Spleen (tissue), 11 donors: ENCODE measurements at regions not wholly inside any gene's neighbourhood (a gene's known extent, or its start where the extent isn't known, plus 50 kb on each side); places are given as distances from the start of the nearest gene placed in this dataset.
"Not testable (repeated sequence)": the region's sequence is repeated elsewhere in the genome, so short reads cannot be mapped to it uniquely, and the experiment has no call there.

Experiments used
- DNase-seq: peaks from one replicate; pipeline ENCODE4 v3.0.0-alpha.2; 2020
- H3K27ac ChIP-seq, 8 donors: fragments of 200-600 bp; sonication (generic) in 7 of 8; 1 replicate in 4 of 8; 2 replicates in 4 of 8; pipeline versions ENCODE4 v1.5.0 to v1.8.0; 2016 to 2021; ENCODE audit warnings: inconsistent platforms in 4 of 8, mild to moderate bottlenecking in 4 of 8, moderate library complexity in 1 of 8
- H3K27me3 ChIP-seq, 7 donors: fragments of 200-600 bp; sonication (generic) in 6 of 7; replicated peaks in 1 of 7; 1 replicate in 4 of 7; 2 replicates in 3 of 7; pipeline versions ENCODE4 v1.5.0 to v1.8.0; 2016 to 2021; ENCODE audit warnings: inconsistent platforms in 3 of 7, mild to moderate bottlenecking in 1 of 7
- H3K36me3 ChIP-seq, 6 donors: fragments of 200-600 bp; sonication (generic) in 5 of 6; 1 replicate in 4 of 6; 2 replicates in 2 of 6; pipeline versions ENCODE4 v1.5.0 to v1.8.0; 2016 to 2021; ENCODE audit warnings: inconsistent platforms in 2 of 6
- H3K4me1 ChIP-seq, 6 donors: fragments of 200-600 bp; sonication (generic) in 5 of 6; 1 replicate in 3 of 6; 2 replicates in 3 of 6; pipeline versions ENCODE4 v1.5.0 to v1.8.0; 2016 to 2021; ENCODE audit warnings: inconsistent platforms in 3 of 6
- H3K4me3 ChIP-seq, 8 donors: fragments of 200-600 bp; sonication (generic) in 7 of 8; 1 replicate in 4 of 8; 2 replicates in 4 of 8; pipeline versions ENCODE4 v1.5.0 to v1.8.0; 2016 to 2021; ENCODE audit warnings: inconsistent platforms in 4 of 8, mild to moderate bottlenecking in 4 of 8, moderate library complexity in 2 of 8
- H3K9me3 ChIP-seq, 8 donors: fragments of 200-600 bp; sonication (generic) in 7 of 8; 1 replicate in 4 of 8; 2 replicates in 4 of 8; pipeline versions ENCODE4 v1.5.0 to v1.8.0; 2016 to 2021; ENCODE audit warnings: inconsistent platforms in 4 of 8
- POLR2A ChIP-seq, 3 donors: fragments of 450-650 bp; IDR thresholded peaks; one replicate each; pipeline ENCODE4 v1.5.1; 2017; ENCODE audit warnings: antibody characterized with exemption in 3 of 3, mild to moderate bottlenecking in 1 of 3
- POLR2AphosphoS5 ChIP-seq, 3 donors: sonication (generic); formaldehyde crosslinking; IDR thresholded peaks; one replicate each; pipeline ENCODE4 v1.5.1; 2017; ENCODE audit warnings: antibody characterized with exemption in 3 of 3
- WGBS, 5 donors: extraction: QIAGEN DNeasy Blood & Tissue Kit in 3 of 5; methylation state at CpG; one replicate each; pipeline versions ENCODE4 v1.1.5 to v1.1.7; 2013 to 2018; 5-methylcytosine and 5-hydroxymethylcytosine counted together
- intact Hi-C: fragments of 100-400 bp; cut with DNase I; formaldehyde crosslinking; loops from one replicate; pipeline ENCODE4 v1.15.0; 2023; ENCODE audit warnings: low total_unique reads
- TF ChIP-seq, protein P1 (sequence below), 11 experiments: fragments of 200-600 bp in 7 of 11; fragments of 450-650 bp in 4 of 11; sonication (generic) in 4 of 11; IDR thresholded peaks in 8 of 11; conservative IDR thresholded peaks in 3 of 11; 1 replicate in 7 of 11; 2 replicates in 4 of 11; pipeline versions ENCODE4 v1.4.0 to v1.8.0; 2016 to 2021; ENCODE audit warnings: antibody characterized with exemption in 11 of 11, inconsistent platforms in 4 of 11, mild to moderate bottlenecking in 1 of 11
- donor health status: healthy with polysubstance abuse.
- donor health status: DM: no; HTN: no; CAD: no; lungs with moderate emphysema.
- donor health status: DM: no; HTN: no; CAD: no.
- donor health status: Bipolar disorder and iron deficiency.
- donor health status: healthy.
- donor health status: DM: no; HTN: no; CAD: no.
- donor health status: DM: yes; HTN: yes; CAD: no.

DNA sequence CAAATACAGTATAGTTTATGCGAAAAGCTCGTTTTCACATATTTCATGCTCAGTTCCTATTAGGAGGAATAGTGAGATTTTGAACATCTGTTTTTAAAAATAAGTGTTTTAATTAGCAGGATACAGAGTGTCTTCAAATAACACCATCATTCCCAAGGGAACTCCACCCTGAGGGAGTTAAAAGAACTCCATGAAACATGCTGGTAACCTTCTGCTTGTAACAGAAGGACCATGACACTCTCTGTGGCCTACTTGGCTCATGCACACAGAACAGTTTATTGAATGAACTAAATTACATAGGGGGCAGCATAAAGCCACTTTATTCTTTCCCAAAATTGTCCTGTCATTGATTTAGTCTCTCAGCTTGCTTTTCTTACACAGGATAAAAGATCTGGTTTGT, 809.5 kb upstream of the SLITRK6 start:
- intact Hi-C loops, result no loop called here
- Histone ChIP-seq H3K4me1 (no peaks in the 10 kb centered on the region), H3K36me3 (no peaks in the 10 kb centered on the region), H3K27ac (no peak overlapping the region), H3K4me3 (no peak overlapping the region), H3K9me3 (peaks cover 0 to 32% (median 14%) of the 10 kb centered on the region in 8 donors), H3K27me3 (no peaks in the 10 kb centered on the region)
- WGBS, 5 donors, result 62 to 95% (median 84%) methylated on average over 2 of the region's 2 CpGs
- DNase-seq, result no peak
- no peak for TF ChIP-seq POLR2AphosphoS5 (IDR thresholded peaks at IDR 0.05)
- TF ChIP-seq, protein P1, sequence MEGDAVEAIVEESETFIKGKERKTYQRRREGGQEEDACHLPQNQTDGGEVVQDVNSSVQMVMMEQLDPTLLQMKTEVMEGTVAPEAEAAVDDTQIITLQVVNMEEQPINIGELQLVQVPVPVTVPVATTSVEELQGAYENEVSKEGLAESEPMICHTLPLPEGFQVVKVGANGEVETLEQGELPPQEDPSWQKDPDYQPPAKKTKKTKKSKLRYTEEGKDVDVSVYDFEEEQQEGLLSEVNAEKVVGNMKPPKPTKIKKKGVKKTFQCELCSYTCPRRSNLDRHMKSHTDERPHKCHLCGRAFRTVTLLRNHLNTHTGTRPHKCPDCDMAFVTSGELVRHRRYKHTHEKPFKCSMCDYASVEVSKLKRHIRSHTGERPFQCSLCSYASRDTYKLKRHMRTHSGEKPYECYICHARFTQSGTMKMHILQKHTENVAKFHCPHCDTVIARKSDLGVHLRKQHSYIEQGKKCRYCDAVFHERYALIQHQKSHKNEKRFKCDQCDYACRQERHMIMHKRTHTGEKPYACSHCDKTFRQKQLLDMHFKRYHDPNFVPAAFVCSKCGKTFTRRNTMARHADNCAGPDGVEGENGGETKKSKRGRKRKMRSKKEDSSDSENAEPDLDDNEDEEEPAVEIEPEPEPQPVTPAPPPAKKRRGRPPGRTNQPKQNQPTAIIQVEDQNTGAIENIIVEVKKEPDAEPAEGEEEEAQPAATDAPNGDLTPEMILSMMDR (IDR thresholded peaks at IDR 0.05 in 8 of 11, conservative IDR thresholded peaks at IDR 0.05 in 3 of 11), result no peak
- no peak for TF ChIP-seq POLR2A (IDR thresholded peaks at IDR 0.05)

GRCh38 chr13:86633346-86633745, 834.1 kb upstream of the SLITRK6 start:
- intact Hi-C loops, result no loop called here
- TF ChIP-seq POLR2AphosphoS5 (IDR thresholded peaks at IDR 0.05), result no peak
- TF ChIP-seq POLR2A (IDR thresholded peaks at IDR 0.05), result no peak
- TF ChIP-seq, protein P1 (IDR thresholded peaks at IDR 0.05 in 8 of 11, conservative IDR thresholded peaks at IDR 0.05 in 3 of 11), result no peak
- Histone ChIP-seq H3K36me3 (no peaks in the 10 kb centered on the region), H3K27ac (no peak overlapping the region), H3K27me3 (no peaks in the 10 kb centered on the region), H3K4me1 (no peaks in the 10 kb centered on the region), H3K4me3 (no peak overlapping the region), H3K9me3 (peaks cover 0 to 9% (median 0%) of the 10 kb centered on the region in 8 donors)
- 68 to 81% (median 71%) methylated on average over 3 of the region's 3 CpGs for WGBS, 5 donors
- no peak for DNase-seq

DNA sequence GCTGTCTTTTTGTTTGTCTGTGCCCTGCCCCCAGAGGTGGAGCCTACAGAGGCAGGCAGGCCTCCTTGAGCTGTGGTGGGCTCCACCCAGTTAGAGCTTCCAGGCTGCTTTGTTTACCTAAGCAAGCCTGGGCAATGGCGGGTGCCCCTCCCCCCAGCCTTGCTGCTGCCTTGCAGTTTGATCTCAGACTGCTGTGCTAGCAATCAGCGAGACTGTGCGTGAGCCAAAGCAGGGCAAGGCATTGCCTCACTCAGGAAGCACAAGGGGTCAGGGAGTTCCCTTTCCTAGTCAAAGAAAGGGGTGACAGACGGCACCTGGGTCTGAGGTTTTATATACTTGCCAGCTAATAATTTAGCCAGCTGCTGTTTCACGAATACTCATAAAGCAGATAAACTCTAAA, 852.0 kb upstream of the SLITRK6 start:
- 41 to 65% (median 57%) methylated on average over 4 to 5 of the region's 5 CpGs for WGBS, 5 donors

GRCh38 chr13:86653009-86653408, 853.8 kb upstream of the SLITRK6 start:
- H3K36me3 ChIP-seq, result no peaks in the 10 kb centered on the region
- intact Hi-C loops, result no loop called here
- no peaks in the 10 kb centered on the region for H3K27me3 ChIP-seq
- H3K9me3 ChIP-seq, result peaks cover 0 to 28% (median 3%) of the 10 kb centered on the region in 8 donors
- H3K4me3 ChIP-seq, result no peak overlapping the region
- TF ChIP-seq POLR2A (IDR thresholded peaks at IDR 0.05) (no peak), POLR2AphosphoS5 (IDR thresholded peaks at IDR 0.05) (no peak)
- TF ChIP-seq, protein P1 (IDR thresholded peaks at IDR 0.05 in 8 of 11, conservative IDR thresholded peaks at IDR 0.05 in 3 of 11), result no peak
- no peak overlapping the region for H3K27ac ChIP-seq
- no peak for DNase-seq
- H3K4me1 ChIP-seq, result no peaks in the 10 kb centered on the region

More for the DNA sequence above, 852.0 kb upstream of the SLITRK6 start:
- H3K4me1 ChIP-seq, intact Hi-C loops, H3K27me3 ChIP-seq, H3K4me3 ChIP-seq, H3K27ac ChIP-seq, DNase-seq, H3K36me3 ChIP-seq: not testable (repeated sequence)
- peaks cover 0 to 22% (median 1%) of the 10 kb centered on the region in 8 donors for H3K9me3 ChIP-seq

DNA sequence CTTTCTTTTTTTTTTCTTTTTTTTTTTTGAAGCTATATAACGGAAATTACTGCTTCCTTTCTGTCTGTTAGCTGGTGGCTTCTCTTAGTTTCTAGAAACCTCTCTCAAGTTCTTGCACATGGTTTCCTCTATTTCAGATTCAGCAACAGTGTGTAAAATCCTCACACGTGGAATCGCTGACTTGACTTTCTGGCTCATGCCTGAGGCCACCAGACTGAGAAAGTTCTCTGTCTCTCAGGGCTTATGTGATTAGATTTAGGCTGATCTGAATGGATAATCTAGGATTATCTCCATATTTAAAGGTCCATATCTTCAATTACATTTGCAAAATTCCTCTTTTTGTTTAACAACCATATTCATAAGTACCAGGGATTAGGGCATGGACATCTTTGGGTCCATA, 856.3 kb upstream of the SLITRK6 start:
- no peak for DNase-seq
- intact Hi-C loops, result no loop called here
- WGBS, 5 donors, result 85 to 90% (median 89%) methylated on average over 3 of the region's 3 CpGs
- Histone ChIP-seq H3K4me1 (no peaks in the 10 kb centered on the region), H3K27ac (no peak overlapping the region), H3K9me3 (peaks cover 0 to 25% (median 7%) of the 10 kb centered on the region in 8 donors), H3K27me3 (no peaks in the 10 kb centered on the region), H3K36me3 (no peaks in the 10 kb centered on the region), H3K4me3 (no peak overlapping the region)
- TF ChIP-seq POLR2A (IDR thresholded peaks at IDR 0.05) (no peak), POLR2AphosphoS5 (IDR thresholded peaks at IDR 0.05) (no peak)
- TF ChIP-seq, protein P1 (IDR thresholded peaks at IDR 0.05 in 8 of 11, conservative IDR thresholded peaks at IDR 0.05 in 3 of 11), result no peak
